Choroid plexus epithelial cell (primary cell): ENCODE measurements at regions not wholly inside any gene's neighbourhood (a gene's known extent, or its start where the extent isn't known, plus 50 kb on each side); places are given as distances from the start of the nearest gene placed in this dataset.

ENCODE experiments used
- DNase-seq: peaks from one replicate; pipeline ENCODE4 v3.0.0-alpha.2; 2010; ENCODE audit warnings: low read depth
- H3K4me3 ChIP-seq: 2 replicates; pipeline ENCODE4 v1.5.1; 2011; ENCODE audit warnings: low read depth, mild to moderate bottlenecking, control low read depth, low read length, moderate library complexity
- TF ChIP-seq, protein P1 (sequence below): conservative IDR thresholded peaks from 2 replicates; pipeline ENCODE4 v1.5.1; 2011; ENCODE audit warnings: low read depth, mild to moderate bottlenecking, control low read depth, inconsistent platforms, low read length, moderate library complexity

DNA sequence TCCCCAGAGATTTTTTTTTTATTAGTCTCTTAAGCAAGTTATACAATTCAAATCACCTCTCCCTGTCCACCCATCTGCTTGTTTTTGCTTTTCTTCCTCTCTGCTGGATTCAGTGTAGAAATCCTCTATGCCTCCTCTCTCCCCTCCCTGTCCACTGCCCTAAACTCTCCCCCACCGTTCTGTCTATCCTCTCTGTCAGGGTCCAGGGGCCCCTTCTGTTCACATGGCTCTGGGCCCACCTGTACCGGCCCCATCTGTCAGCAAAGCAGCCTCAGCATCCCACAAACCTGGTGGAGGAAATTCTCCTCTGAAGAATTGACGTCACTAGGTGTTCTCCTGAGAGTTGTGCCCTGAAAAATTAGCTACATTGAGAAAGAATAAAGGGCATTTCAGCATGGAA lies 137.6 kb upstream of the CMC1 start:
- TF ChIP-seq, protein P1, sequence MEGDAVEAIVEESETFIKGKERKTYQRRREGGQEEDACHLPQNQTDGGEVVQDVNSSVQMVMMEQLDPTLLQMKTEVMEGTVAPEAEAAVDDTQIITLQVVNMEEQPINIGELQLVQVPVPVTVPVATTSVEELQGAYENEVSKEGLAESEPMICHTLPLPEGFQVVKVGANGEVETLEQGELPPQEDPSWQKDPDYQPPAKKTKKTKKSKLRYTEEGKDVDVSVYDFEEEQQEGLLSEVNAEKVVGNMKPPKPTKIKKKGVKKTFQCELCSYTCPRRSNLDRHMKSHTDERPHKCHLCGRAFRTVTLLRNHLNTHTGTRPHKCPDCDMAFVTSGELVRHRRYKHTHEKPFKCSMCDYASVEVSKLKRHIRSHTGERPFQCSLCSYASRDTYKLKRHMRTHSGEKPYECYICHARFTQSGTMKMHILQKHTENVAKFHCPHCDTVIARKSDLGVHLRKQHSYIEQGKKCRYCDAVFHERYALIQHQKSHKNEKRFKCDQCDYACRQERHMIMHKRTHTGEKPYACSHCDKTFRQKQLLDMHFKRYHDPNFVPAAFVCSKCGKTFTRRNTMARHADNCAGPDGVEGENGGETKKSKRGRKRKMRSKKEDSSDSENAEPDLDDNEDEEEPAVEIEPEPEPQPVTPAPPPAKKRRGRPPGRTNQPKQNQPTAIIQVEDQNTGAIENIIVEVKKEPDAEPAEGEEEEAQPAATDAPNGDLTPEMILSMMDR: no peak
- DNase-seq: no peak
- H3K4me3 ChIP-seq: no peak overlapping the region

DNA sequence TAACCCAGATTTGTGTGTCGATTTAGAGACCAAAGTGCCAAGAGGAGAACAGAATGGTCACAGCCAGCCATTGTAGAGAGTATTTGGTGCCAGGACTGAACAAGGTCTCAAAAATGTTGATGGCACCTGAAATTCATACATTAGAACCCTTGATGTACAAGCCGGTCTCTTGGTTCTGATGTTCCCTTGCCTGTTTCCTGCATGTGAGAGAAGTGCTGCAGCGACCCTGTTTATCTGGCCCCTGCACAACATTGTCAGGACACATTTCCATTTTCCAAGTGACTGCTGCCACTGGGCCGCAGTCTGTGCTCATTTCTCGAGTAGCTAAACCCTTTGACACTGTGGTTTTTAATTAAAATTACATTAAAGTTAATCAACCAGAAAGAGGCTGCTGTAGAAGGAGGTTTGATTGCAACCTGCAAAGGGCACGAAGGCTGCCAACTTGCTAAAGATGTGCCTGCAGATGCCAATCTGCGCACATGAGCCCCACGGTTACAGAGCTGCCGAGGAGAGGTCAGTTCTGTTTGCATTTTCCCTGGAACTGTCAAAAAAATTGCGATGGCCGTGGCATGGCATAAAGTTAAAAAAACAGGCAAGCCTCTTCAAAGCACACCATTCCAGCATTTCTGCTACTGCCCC lies 136.4 kb upstream of the CMC1 start:
- TF ChIP-seq, protein P1: no peak
- DNase-seq: no peak
- H3K4me3 ChIP-seq: no peak overlapping the region

DNA sequence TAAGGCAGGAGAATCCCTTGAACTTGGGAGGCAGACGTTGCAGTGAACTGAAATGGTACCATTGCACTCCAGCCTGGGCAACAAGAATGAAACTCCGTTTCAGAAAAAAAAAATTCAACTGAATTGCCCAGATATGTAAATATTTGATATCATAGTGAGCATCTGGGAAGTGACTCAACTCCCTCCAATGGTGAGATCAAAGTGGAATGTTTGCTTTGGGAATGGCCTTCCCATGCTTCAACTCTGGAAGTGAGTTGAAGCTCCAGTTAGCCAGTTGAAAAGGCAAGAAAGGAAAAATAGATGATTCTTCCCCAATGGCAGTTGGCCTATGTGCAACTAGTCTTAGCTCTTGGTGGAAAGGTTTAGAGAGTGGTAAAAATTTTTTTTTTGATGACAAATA lies 131.6 kb upstream of the CMC1 start:
- no peak overlapping the region for H3K4me3 ChIP-seq
- TF ChIP-seq, protein P1: no peak
- DNase-seq: no peak

DNA sequence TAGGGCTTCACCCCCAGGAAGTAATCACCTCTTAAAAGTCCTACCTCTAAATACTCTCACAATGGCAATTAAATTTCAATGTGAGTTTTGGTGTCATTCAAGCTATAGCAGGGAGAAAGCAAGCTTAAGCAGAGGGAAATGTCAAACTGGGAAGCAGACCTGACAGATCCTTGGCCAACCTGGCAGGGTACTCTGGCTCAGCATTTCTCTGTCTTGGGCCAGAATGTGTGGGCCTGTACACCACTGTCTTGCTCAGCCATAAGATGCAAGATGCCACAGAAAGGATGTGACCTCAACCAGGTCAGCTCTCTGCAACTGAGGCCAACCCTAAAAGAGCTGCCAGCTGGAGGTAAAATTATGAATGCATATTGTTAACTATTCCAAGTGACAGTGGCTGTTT lies 130.6 kb upstream of the CMC1 start:
- no peak for DNase-seq
- TF ChIP-seq, protein P1: no peak
- H3K4me3 ChIP-seq: no peak overlapping the region

DNA sequence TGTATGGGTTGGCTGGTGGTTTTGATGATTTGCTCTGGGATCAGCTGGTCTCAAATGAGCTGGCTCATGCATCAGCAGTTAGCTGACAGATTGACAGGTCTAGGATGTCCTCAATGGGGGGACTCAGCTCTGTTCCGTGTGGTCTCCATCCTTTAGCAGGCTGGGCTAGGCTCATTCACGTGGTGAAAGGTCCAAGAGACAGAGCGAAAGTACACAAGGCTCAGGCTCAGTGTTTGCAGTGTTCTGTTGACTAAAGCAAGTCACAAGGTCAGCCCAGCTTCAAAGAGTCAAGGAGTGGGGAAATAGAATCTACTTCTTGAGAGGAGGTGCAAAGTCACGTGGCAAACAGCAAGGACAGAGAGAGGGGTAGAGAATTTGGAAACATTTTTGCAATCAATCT lies 126.5 kb upstream of the CMC1 start:
- DNase-seq: no peak
- no peak overlapping the region for H3K4me3 ChIP-seq
- TF ChIP-seq, protein P1: no peak

DNA sequence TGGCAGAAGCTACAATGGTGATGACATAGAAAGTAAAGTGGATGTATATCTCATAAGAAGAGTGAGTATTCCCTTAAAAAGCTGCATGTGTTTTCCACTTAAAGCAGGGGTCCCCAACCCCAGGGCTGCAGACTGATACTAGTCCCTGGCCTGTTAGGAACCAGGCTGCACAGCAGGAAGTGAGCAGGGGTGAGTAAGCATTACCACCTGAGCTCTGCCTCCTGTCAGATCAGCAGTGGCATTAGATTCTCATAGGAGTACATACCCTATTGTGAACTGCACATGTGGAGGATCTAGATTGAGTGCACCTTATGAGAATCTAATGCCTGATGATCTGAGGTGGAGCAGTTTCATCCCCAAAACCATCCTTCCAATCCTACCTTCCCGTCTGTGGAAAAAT lies 126.1 kb upstream of the CMC1 start:
- H3K4me3 ChIP-seq: no peak overlapping the region
- no peak for DNase-seq
- TF ChIP-seq, protein P1: no peak

DNA sequence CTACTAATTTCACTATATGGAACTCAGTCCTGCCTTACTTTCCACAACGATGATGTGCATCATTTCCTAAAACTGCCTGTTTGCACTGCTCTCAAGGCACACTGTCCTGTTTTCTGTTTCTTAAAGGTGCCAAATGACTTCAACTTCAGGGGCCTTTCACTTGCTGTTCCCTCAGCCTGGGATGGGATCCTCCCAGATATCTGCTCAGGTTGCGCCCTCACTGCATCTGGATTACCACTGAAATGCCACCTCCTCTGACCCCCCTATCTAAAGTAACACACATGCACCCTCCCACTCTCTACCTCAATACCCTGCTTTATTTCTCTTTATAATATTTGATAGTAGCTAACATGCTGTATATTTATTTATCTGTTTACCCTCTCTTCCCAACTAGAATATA lies 123.8 kb upstream of the CMC1 start:
- TF ChIP-seq, protein P1: no peak
- DNase-seq: no peak
- H3K4me3 ChIP-seq: no peak overlapping the region
